ENCODE measurements at regions not wholly inside any gene's neighbourhood (a gene's known extent, or its start where the extent isn't known, plus 50 kb on each side); places are given as distances from the start of the nearest gene placed in this dataset.
"Not testable (repeated sequence)": the region's sequence is repeated elsewhere in the genome, so short reads cannot be mapped to it uniquely, and the experiment has no call there.

GRCh38 chr3:20484126-20484525 lies 298.1 kb upstream of the SGO1 start:
- no peak overlapping the region for H3K9ac ChIP-seq (ENCODE audit: low read length)
- H3K36me3 ChIP-seq (ENCODE audit: control insufficient read depth, low read depth, low read length): no peaks in the 10 kb centered on the region
- no peaks in the 10 kb centered on the region for H3K27me3 ChIP-seq (ENCODE audit: control insufficient read depth, insufficient read depth, low read length)
- H3K9me3 ChIP-seq (ENCODE audit: control insufficient read depth, low read depth, low read length): no peaks in the 10 kb centered on the region
- H3K4me1 ChIP-seq (ENCODE audit: control insufficient read depth, low read depth, low read length): peaks cover 14% of the 10 kb centered on the region
- no peak overlapping the region for H3K4me3 ChIP-seq (ENCODE audit: low read length)
- no peak overlapping the region for H3K27ac ChIP-seq (ENCODE audit: low read length)

DNA sequence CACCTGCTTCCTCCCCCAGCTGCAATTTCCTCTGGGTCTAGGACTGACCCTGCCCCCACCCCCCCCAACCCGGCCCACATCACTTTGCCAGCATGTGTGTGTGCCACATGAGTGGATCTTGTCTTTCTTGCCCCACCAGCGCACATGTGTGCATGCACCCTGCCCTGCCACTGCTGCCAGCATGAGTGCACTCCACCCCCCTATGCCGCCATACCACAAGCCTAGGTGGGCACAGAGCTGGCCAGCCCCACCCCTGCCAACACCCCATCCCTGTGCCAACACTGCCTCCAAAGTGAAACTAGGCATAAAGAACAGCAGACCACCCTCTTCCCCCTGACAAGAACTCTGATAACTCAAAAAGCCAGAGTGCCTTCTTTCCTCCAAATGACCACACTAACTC lies 296.3 kb upstream of the SGO1 start:
- H3K4me1 ChIP-seq (ENCODE audit: control insufficient read depth, low read depth, low read length): peaks cover 14% of the 10 kb centered on the region
- H3K4me3 ChIP-seq (ENCODE audit: low read length): no peak overlapping the region
- H3K27me3 ChIP-seq (ENCODE audit: control insufficient read depth, insufficient read depth, low read length): no peaks in the 10 kb centered on the region
- no peak overlapping the region for H3K9ac ChIP-seq (ENCODE audit: low read length)
- no peaks in the 10 kb centered on the region for H3K36me3 ChIP-seq (ENCODE audit: control insufficient read depth, low read depth, low read length)
- no peaks in the 10 kb centered on the region for H3K9me3 ChIP-seq (ENCODE audit: control insufficient read depth, low read depth, low read length)
- H3K27ac ChIP-seq (ENCODE audit: low read length): no peak overlapping the region

GRCh38 chr3:20480786-20481365 lies 294.9 kb upstream of the SGO1 start:
- H3K27ac ChIP-seq (ENCODE audit: low read length): no peak overlapping the region
- H3K27me3 ChIP-seq (ENCODE audit: control insufficient read depth, insufficient read depth, low read length): no peaks in the 10 kb centered on the region
- H3K9ac ChIP-seq (ENCODE audit: low read length): no peak overlapping the region
- no peak overlapping the region for H3K4me3 ChIP-seq (ENCODE audit: low read length)
- H3K9me3 ChIP-seq (ENCODE audit: control insufficient read depth, low read depth, low read length): no peaks in the 10 kb centered on the region
- H3K36me3 ChIP-seq (ENCODE audit: control insufficient read depth, low read depth, low read length): no peaks in the 10 kb centered on the region
- peaks cover 14% of the 10 kb centered on the region for H3K4me1 ChIP-seq (ENCODE audit: control insufficient read depth, low read depth, low read length)

DNA sequence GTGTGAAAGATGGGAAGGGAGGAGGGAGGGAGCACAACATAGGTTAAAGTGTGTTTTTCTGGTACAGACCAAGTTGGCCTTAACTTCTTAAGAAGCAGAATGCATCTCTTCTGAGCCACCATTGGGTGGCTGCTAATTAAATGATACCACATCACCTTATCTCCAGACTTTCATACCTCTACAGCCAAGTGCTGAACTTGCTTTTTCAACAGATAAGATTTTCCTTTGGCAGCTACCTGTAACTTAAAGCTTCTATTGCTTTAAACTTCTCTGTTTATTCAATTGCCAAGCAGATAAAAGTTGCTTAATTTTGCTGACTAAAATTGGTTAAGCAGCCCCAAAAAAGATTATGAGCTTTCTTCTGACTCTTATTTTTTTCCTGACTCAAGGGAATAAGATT lies 292.4 kb upstream of the SGO1 start:
- no peaks in the 10 kb centered on the region for H3K9me3 ChIP-seq (ENCODE audit: control insufficient read depth, low read depth, low read length)
- H3K4me3 ChIP-seq (ENCODE audit: low read length): no peak overlapping the region
- no peak overlapping the region for H3K27ac ChIP-seq (ENCODE audit: low read length)
- no peak overlapping the region for H3K9ac ChIP-seq (ENCODE audit: low read length)
- H3K4me1 ChIP-seq (ENCODE audit: control insufficient read depth, low read depth, low read length): peaks cover 14% of the 10 kb centered on the region
- no peaks in the 10 kb centered on the region for H3K27me3 ChIP-seq (ENCODE audit: control insufficient read depth, insufficient read depth, low read length)
- H3K36me3 ChIP-seq (ENCODE audit: control insufficient read depth, low read depth, low read length): no peaks in the 10 kb centered on the region

GRCh38 chr3:20464237-20464636 lies 278.2 kb upstream of the SGO1 start:
- not testable (repeated sequence) for H3K4me3 ChIP-seq (ENCODE audit: low read length); H3K36me3 ChIP-seq (ENCODE audit: control insufficient read depth, low read depth, low read length); H3K4me1 ChIP-seq (ENCODE audit: control insufficient read depth, low read depth, low read length); H3K27me3 ChIP-seq (ENCODE audit: control insufficient read depth, insufficient read depth, low read length); H3K9me3 ChIP-seq (ENCODE audit: control insufficient read depth, low read depth, low read length); H3K27ac ChIP-seq (ENCODE audit: low read length); H3K9ac ChIP-seq (ENCODE audit: low read length)

DNA sequence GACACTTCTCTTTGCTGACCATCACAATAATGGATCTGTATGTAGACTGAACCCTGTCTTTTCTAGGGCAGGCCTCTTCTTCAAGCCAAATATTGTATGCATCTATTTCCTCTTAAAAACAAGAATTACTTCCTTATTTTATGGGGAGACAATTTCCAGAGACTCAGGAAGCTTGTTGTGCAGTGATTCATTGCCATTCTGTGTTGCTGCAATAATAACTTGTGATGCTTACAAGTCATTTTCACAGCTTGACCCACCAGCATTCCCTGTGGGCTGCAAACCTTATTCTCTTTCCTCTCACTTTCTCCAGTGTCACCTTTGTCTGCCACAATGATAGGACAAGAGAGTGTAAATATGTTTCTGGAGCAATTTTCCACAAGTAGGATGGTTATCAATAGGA lies 276.7 kb upstream of the SGO1 start:
- Histone ChIP-seq H3K4me3 (ENCODE audit: low read length) (no peak overlapping the region), H3K36me3 (ENCODE audit: control insufficient read depth, low read depth, low read length) (no peaks in the 10 kb centered on the region), H3K4me1 (ENCODE audit: control insufficient read depth, low read depth, low read length) (peaks cover 5% of the 10 kb centered on the region), H3K27me3 (ENCODE audit: control insufficient read depth, insufficient read depth, low read length) (no peaks in the 10 kb centered on the region), H3K9me3 (ENCODE audit: control insufficient read depth, low read depth, low read length) (peaks cover 4% of the 10 kb centered on the region), H3K9ac (ENCODE audit: low read length) (no peak overlapping the region), H3K27ac (ENCODE audit: low read length) (no peak overlapping the region)

DNA sequence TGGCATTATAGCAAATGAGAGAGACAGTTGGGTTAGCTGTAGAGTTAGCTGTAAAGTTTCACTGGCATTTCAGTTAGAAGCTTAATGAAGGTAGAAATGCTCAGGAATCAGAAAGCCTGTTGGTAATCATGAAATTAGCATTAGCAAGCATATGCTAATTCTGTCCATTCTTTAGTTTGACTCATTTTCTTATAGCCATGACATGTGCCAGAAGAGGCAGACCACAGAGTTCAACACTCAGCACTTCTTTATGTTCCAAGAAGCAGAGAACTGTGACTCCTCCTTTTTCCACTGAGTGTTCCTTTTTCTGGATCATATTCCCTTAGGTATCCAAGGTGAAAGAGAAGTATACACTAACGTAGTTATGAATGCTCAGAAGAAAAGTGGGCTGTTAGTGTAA lies 276.2 kb upstream of the SGO1 start:
- Histone ChIP-seq H3K9me3 (ENCODE audit: control insufficient read depth, low read depth, low read length) (peaks cover 8% of the 10 kb centered on the region), H3K27ac (ENCODE audit: low read length) (no peak overlapping the region), H3K4me1 (ENCODE audit: control insufficient read depth, low read depth, low read length) (peaks cover 5% of the 10 kb centered on the region), H3K9ac (ENCODE audit: low read length) (no peak overlapping the region), H3K27me3 (ENCODE audit: control insufficient read depth, insufficient read depth, low read length) (no peaks in the 10 kb centered on the region), H3K36me3 (ENCODE audit: control insufficient read depth, low read depth, low read length) (no peaks in the 10 kb centered on the region), H3K4me3 (ENCODE audit: low read length) (no peak overlapping the region)

- H3K27me3 ChIP-seq (ENCODE audit: control insufficient read depth, insufficient read depth, low read length): no peaks in the 10 kb centered on the region
- no peak overlapping the region for H3K27ac ChIP-seq (ENCODE audit: low read length)
- H3K9me3 ChIP-seq (ENCODE audit: control insufficient read depth, low read depth, low read length): peaks cover 11% of the 10 kb centered on the region
- peaks cover 5% of the 10 kb centered on the region for H3K4me1 ChIP-seq (ENCODE audit: control insufficient read depth, low read depth, low read length)
- no peak overlapping the region for H3K9ac ChIP-seq (ENCODE audit: low read length)
- no peak overlapping the region for H3K4me3 ChIP-seq (ENCODE audit: low read length)
- no peaks in the 10 kb centered on the region for H3K36me3 ChIP-seq (ENCODE audit: control insufficient read depth, low read depth, low read length)
Measured at GRCh38 chr3:20458994-20459716, 273.1 kb upstream of the SGO1 start.

DNA sequence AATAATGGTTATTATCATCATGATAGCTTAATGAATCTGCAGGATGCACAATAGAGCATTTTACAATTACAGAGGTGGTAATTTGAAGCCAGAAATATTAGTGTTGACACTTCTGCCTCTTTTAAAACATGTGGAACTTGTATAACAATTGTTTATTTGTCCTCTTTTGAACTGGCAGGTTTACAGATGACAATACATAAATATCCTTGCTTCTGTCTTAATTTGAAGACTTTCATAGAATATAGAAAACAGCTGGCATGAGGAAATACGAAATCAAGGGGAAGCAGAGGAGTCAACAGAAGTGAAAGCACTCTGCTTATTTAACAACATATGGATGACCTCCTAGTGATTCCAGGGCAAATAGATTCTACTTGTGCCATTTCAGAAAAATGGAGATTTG lies 270.5 kb upstream of the SGO1 start:
- Histone ChIP-seq H3K9me3 (ENCODE audit: control insufficient read depth, low read depth, low read length) (peaks cover 21% of the 10 kb centered on the region), H3K27ac (ENCODE audit: low read length) (no peak overlapping the region), H3K4me3 (ENCODE audit: low read length) (no peak overlapping the region)

GRCh38 chr3:20451170-20451569 lies 265.2 kb upstream of the SGO1 start:
- no peak overlapping the region for H3K9ac ChIP-seq (ENCODE audit: low read length)
- no peaks in the 10 kb centered on the region for H3K27me3 ChIP-seq (ENCODE audit: control insufficient read depth, insufficient read depth, low read length)
- no peak overlapping the region for H3K4me3 ChIP-seq (ENCODE audit: low read length)
- no peaks in the 10 kb centered on the region for H3K36me3 ChIP-seq (ENCODE audit: control insufficient read depth, low read depth, low read length)
- H3K9me3 ChIP-seq (ENCODE audit: control insufficient read depth, low read depth, low read length): peaks cover 14% of the 10 kb centered on the region
- no peak overlapping the region for H3K27ac ChIP-seq (ENCODE audit: low read length)
- no peaks in the 10 kb centered on the region for H3K4me1 ChIP-seq (ENCODE audit: control insufficient read depth, low read depth, low read length)

More for the DNA sequence above, 270.5 kb upstream of the SGO1 start:
- Histone ChIP-seq H3K27me3 (ENCODE audit: control insufficient read depth, insufficient read depth, low read length) (no peaks in the 10 kb centered on the region), H3K4me1 (ENCODE audit: control insufficient read depth, low read depth, low read length) (no peaks in the 10 kb centered on the region), H3K36me3 (ENCODE audit: control insufficient read depth, low read depth, low read length) (no peaks in the 10 kb centered on the region), H3K9ac (ENCODE audit: low read length) (no peak overlapping the region)

DNA sequence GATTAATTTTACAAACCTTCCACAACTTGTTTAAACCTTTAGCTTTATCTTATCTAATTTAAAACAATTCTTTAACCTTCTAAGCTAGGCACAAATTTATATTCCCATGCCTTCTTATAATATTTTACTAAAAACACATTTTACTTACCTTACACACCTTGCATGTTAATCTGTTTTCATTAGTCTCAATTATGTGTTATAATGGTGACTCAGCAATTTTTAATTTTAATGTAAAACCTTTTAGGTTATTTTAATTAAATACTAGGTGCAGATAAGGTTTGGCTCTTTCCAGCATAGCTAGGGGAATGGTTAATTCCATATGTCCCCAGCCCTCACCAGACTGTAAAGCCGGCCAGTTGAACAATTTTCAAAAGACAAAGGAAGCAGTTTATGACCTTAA lies 264.6 kb upstream of the SGO1 start:
- Histone ChIP-seq H3K27me3 (ENCODE audit: control insufficient read depth, insufficient read depth, low read length) (no peaks in the 10 kb centered on the region), H3K4me1 (ENCODE audit: control insufficient read depth, low read depth, low read length) (no peaks in the 10 kb centered on the region), H3K4me3 (ENCODE audit: low read length) (no peak overlapping the region), H3K27ac (ENCODE audit: low read length) (no peak overlapping the region), H3K9me3 (ENCODE audit: control insufficient read depth, low read depth, low read length) (peaks cover 14% of the 10 kb centered on the region), H3K9ac (ENCODE audit: low read length) (no peak overlapping the region), H3K36me3 (ENCODE audit: control insufficient read depth, low read depth, low read length) (no peaks in the 10 kb centered on the region)

DNA sequence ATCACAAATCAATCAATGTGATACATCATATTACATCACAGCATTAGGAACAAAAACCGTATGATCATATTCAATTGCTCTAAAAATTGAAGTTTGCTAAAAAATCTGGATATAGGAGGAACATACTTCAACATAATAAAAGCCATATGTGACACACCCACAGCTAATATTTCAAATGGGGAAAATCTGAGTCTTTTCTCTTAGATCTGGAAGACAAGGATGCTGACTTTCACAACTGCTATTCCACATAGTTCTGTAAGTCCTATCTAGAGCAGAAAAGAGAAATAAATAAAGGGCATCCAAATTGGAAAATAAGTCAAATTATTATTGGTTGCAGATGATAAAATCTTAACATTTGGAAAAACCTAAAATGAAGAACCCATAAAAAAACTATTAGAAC lies 256.8 kb upstream of the SGO1 start:
- H3K4me1 ChIP-seq (ENCODE audit: control insufficient read depth, low read depth, low read length): no peaks in the 10 kb centered on the region
- no peak overlapping the region for H3K9ac ChIP-seq (ENCODE audit: low read length)
- H3K27me3 ChIP-seq (ENCODE audit: control insufficient read depth, insufficient read depth, low read length): no peaks in the 10 kb centered on the region
- H3K4me3 ChIP-seq (ENCODE audit: low read length): no peak overlapping the region
- H3K9me3 ChIP-seq (ENCODE audit: control insufficient read depth, low read depth, low read length): no peaks in the 10 kb centered on the region
- H3K27ac ChIP-seq (ENCODE audit: low read length): no peak overlapping the region
- no peaks in the 10 kb centered on the region for H3K36me3 ChIP-seq (ENCODE audit: control insufficient read depth, low read depth, low read length)

Data from iPS-18a (cell line).